HG03469 (cell line): ENCODE measurements at regions not wholly inside any gene's neighbourhood (a gene's known extent, or its start where the extent isn't known, plus 50 kb on each side); places are given as distances from the start of the nearest gene placed in this dataset.

Experiments used
- ATAC-seq: cut with Tn5 transposase; IDR thresholded peaks from one replicate; pipeline ENCODE4 v1.9.1; 2021; ENCODE audit warnings: mild to moderate bottlenecking, moderate library complexity, moderate number of reproducible peaks; ENCODE audit not compliant: unreplicated experiment

- no peak for ATAC-seq
These were observed 117.6 kb upstream of the MGAT4C start for GRCh38 chr12:86373813-86374212.

DNA sequence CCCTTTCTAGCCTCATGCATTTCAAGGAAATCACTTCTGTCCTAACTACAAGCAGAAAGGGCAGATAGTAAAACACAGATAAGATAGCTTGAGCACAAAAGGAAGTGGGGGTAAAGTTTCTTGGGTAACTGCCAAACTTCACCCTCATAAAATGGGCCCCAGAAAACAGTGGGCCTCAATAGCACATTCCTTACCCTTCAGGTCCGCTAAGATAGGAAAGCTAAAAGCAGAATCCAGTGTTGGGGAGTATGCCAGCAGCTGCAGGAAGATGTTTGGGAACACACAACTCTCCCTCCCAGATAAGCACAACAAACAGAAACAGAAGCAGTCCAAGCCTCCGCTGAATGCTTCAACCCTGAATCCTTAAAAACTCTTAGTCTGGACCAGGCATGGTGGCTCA lies 110.9 kb upstream of the MGAT4C start:
- no peak for ATAC-seq

DNA sequence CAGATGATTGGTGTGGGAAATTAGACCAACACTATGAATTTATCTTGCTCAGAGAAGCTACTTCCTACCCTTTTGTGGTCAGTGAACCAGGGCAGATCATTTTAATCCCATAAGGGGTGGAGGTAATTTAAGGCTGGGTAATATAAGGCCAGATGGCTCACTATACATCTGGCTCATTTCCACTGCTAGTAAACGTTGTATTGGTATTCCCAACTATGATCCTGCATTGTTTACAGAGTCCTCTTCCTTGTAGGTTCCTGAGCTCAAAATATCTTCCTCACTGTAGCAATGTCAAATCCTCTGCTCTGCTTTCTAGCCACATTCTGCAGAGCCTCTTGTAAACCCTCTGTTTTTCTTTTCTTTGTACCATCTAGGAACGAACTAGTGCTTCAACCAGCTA lies 93.0 kb upstream of the MGAT4C start:
- ATAC-seq: no peak

DNA sequence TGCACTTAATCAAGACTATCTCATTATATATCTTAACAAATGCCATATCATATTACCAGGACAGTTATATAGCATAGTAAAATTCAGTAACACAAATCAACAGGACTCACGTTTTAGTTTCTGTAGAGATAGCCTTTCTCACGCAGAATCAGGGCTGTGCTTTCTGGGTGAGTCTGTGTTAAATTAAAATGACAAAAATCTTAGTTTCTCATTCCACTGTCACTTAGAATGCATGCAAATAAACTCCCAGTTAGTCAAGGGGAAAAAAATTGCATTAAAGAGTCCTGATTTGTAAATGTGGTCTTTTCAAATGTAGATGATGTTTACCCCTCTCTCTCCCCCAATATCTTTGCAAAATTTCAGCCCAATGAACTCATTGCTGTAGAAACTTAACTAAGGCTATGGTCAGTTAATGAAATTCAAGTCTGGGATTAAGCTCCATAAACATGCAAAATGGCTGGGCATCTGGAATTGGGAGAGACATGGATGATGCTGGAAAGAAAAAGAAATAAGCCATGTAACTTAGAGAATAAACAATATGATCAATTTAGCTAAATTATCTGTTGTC lies 77.8 kb upstream of the MGAT4C start:
- no peak for ATAC-seq

DNA sequence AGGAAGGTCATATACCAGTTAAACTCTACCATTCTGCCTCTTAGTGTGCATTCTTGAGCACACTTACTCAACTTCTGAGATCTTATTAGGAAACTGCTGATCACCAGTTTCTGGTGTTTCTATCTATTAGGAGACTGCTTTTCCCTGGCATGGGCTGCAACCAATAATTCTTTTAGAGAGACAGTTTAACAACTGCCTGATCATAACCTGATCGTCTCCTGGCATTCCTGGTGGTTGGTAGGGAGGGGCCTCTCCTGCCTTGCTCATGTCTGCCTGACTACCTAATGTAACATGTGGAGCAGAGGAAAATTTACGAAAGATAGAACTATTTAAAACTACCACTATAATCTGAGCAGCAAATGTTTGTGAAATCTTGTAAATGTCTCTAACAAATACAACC lies 75.3 kb upstream of the MGAT4C start:
- no peak for ATAC-seq

GRCh38 chr12:86331012-86331411 lies 74.8 kb upstream of the MGAT4C start:
- ATAC-seq: no peak

- no peak for ATAC-seq
These were observed 56.0 kb upstream of the MGAT4C start for GRCh38 chr12:86312232-86312631.
